ENCODE measurements at regions not wholly inside any gene's neighbourhood (a gene's known extent, or its start where the extent isn't known, plus 50 kb on each side); places are given as distances from the start of the nearest gene placed in this dataset.

DNA sequence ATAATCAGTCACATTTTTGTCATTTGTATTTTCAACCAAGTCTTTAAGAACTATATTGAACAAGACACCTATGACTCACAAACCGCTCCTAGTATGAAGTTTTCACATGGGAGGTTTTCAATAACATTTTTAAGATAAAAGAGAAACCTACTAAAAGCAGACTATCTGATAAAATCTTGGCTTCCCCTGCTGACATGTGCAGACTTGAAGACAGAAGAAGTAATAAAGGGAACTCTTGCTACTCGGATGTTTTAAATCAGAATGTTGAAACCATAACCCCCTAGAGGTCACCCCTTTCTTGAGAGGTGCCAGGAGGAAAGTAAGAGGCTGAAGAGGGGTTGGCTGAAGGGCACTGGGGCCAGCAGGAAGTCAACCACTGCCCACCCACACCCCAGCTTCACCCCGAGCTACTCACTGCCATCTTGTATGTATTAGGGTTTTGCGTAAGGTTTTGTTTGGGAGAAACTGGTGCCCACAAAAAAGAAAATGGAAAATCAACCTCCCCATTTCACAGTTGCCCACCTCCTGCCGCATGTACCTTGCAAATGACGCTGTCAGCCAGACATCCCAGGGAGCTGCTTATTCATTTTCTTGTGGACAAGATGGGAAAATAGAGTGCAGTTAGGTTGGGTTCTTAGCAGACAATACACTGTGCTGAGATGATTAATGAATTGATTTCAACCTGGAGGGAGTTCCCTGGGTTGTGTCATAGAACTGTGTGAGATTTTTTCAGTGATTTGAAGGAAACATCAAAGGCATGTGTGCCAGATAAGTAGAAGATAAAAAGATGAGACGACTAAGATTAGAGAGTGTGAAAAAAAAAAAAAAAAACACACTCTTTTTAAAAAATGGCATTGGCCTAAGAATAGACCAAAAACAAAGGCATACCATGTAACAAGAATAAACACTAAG, 83.2 kb upstream of the TAB2 start:
- H3F3A ChIP-seq (ENCODE audit: insufficient read depth) = no peaks in the 10 kb centered on the region
- H2AFZ ChIP-seq (ENCODE audit: low read depth, low read length, severe bottlenecking) = no peak overlapping the region
- H3K9ac ChIP-seq (ENCODE audit: low read length) = no peak overlapping the region
- no peaks in the 10 kb centered on the region for H4K20me1 ChIP-seq (ENCODE audit: low read depth, low read length)
- H3K79me2 ChIP-seq (ENCODE audit: insufficient read depth, low read length) = no peaks in the 10 kb centered on the region
- no peak overlapping the region for H3K4me2 ChIP-seq (ENCODE audit: low read depth, low read length, poor library complexity, severe bottlenecking)
- H3K27ac ChIP-seq (ENCODE audit: low read depth, low read length) = no peak overlapping the region
- no peaks in the 10 kb centered on the region for H3K36me3 ChIP-seq (ENCODE audit: low read length)
- H3K9me2 ChIP-seq (replicated peaks; ENCODE audit: insufficient read depth, low read length) = no peaks in the 10 kb centered on the region
- H3K4me3 ChIP-seq (ENCODE audit: insufficient read depth, low read length, poor library complexity, severe bottlenecking) = no peak overlapping the region
- TF ChIP-seq, protein P1, sequence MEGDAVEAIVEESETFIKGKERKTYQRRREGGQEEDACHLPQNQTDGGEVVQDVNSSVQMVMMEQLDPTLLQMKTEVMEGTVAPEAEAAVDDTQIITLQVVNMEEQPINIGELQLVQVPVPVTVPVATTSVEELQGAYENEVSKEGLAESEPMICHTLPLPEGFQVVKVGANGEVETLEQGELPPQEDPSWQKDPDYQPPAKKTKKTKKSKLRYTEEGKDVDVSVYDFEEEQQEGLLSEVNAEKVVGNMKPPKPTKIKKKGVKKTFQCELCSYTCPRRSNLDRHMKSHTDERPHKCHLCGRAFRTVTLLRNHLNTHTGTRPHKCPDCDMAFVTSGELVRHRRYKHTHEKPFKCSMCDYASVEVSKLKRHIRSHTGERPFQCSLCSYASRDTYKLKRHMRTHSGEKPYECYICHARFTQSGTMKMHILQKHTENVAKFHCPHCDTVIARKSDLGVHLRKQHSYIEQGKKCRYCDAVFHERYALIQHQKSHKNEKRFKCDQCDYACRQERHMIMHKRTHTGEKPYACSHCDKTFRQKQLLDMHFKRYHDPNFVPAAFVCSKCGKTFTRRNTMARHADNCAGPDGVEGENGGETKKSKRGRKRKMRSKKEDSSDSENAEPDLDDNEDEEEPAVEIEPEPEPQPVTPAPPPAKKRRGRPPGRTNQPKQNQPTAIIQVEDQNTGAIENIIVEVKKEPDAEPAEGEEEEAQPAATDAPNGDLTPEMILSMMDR (IDR thresholded peaks at IDR 0.05; ENCODE audit: insufficient read depth, low read length, poor library complexity, severe bottlenecking) = no peak
- TF ChIP-seq EZH2phosphoT487 (conservative IDR thresholded peaks at IDR 0.05; ENCODE audit: low read length) = no peak
- H3K9me3 ChIP-seq (ENCODE audit: insufficient read depth, low read length) = no peaks in the 10 kb centered on the region
- H3K27me3 ChIP-seq (ENCODE audit: low read length) = no peaks in the 10 kb centered on the region

DNA sequence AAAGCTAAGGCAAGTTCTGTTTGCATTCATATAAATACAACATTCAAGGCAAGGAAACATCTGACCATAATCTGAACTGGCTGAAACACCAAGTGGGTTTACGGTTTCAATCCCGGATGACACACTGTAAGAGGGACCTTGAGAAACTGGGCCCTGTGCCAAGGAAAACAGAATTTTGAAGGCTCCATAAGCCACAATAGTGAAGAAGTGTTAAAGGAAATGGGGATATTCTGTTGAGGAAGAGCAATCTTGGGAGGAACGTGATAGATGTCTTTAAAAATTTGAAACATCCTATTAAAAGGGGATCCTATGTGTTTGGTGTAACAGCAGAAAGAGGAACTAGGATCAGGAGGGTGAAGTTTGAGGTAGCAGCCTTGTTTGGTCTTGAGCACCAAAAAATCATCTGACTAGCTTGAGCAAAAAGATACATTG, 82.4 kb upstream of the TAB2 start:
- no peaks in the 10 kb centered on the region for H3K9me3 ChIP-seq (ENCODE audit: insufficient read depth, low read length)
- TF ChIP-seq, protein P1 (IDR thresholded peaks at IDR 0.05; ENCODE audit: insufficient read depth, low read length, poor library complexity, severe bottlenecking) = no peak
- no peak for TF ChIP-seq EZH2phosphoT487 (conservative IDR thresholded peaks at IDR 0.05; ENCODE audit: low read length)
- no peak overlapping the region for H3K4me2 ChIP-seq (ENCODE audit: low read depth, low read length, poor library complexity, severe bottlenecking)
- H3F3A ChIP-seq (ENCODE audit: insufficient read depth) = no peaks in the 10 kb centered on the region
- no peak overlapping the region for H3K4me3 ChIP-seq (ENCODE audit: insufficient read depth, low read length, poor library complexity, severe bottlenecking)
- H3K36me3 ChIP-seq (ENCODE audit: low read length) = no peaks in the 10 kb centered on the region
- no peak overlapping the region for H2AFZ ChIP-seq (ENCODE audit: low read depth, low read length, severe bottlenecking)
- H3K9me2 ChIP-seq (replicated peaks; ENCODE audit: insufficient read depth, low read length) = no peaks in the 10 kb centered on the region
- H4K20me1 ChIP-seq (ENCODE audit: low read depth, low read length) = no peaks in the 10 kb centered on the region
- H3K9ac ChIP-seq (ENCODE audit: low read length) = no peak overlapping the region
- no peaks in the 10 kb centered on the region for H3K27me3 ChIP-seq (ENCODE audit: low read length)
- no peak overlapping the region for H3K27ac ChIP-seq (ENCODE audit: low read depth, low read length)
- no peaks in the 10 kb centered on the region for H3K79me2 ChIP-seq (ENCODE audit: insufficient read depth, low read length)

DNA sequence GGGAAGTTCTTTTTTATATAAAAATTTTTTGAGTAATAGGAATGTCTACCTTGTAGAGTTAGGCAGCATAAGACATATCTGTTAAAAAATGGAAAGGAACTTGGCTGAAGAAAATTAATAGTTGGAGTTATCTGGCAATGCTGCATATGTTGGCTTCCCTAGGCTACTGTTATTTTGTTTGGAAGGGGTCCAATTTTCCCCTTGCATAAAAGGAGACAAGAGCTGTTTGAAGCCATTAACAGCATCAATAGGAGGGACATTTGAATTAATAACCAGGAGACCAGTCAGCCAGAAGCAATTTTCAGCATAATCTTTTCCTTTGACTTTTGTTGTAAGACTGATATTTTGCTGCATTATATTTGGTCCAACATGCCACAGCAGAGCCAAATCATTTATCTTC, 80.9 kb upstream of the TAB2 start:
- Histone ChIP-seq H3F3A (ENCODE audit: insufficient read depth) (no peaks in the 10 kb centered on the region), H3K36me3 (ENCODE audit: low read length) (no peaks in the 10 kb centered on the region), H2AFZ (ENCODE audit: low read depth, low read length, severe bottlenecking) (no peak overlapping the region), H4K20me1 (ENCODE audit: low read depth, low read length) (no peaks in the 10 kb centered on the region), H3K79me2 (ENCODE audit: insufficient read depth, low read length) (no peaks in the 10 kb centered on the region), H3K4me3 (ENCODE audit: insufficient read depth, low read length, poor library complexity, severe bottlenecking) (no peak overlapping the region), H3K27ac (ENCODE audit: low read depth, low read length) (no peak overlapping the region), H3K9me2 (replicated peaks; ENCODE audit: insufficient read depth, low read length) (no peaks in the 10 kb centered on the region), H3K4me2 (ENCODE audit: low read depth, low read length, poor library complexity, severe bottlenecking) (no peak overlapping the region), H3K9me3 (ENCODE audit: insufficient read depth, low read length) (no peaks in the 10 kb centered on the region), H3K27me3 (ENCODE audit: low read length) (no peaks in the 10 kb centered on the region), H3K9ac (ENCODE audit: low read length) (no peak overlapping the region)
- no peak for TF ChIP-seq EZH2phosphoT487 (conservative IDR thresholded peaks at IDR 0.05; ENCODE audit: low read length)
- TF ChIP-seq, protein P1 (IDR thresholded peaks at IDR 0.05; ENCODE audit: insufficient read depth, low read length, poor library complexity, severe bottlenecking) = no peak

All from SU-DHL-6 (cell line).